ENCODE measurements at regions not wholly inside any gene's neighbourhood (a gene's known extent, or its start where the extent isn't known, plus 50 kb on each side); places are given as distances from the start of the nearest gene placed in this dataset.

GRCh38 chr2:48007699-48008268, 101.5 kb upstream of the FBXO11 start:
- no peak for DNase-seq (ENCODE audit: extremely low spot score, unreplicated experiment)
- Mint-ChIP-seq H3K9me3 (ENCODE audit: unreplicated experiment) (no peaks in the 10 kb centered on the region), H3K27ac (ENCODE audit: unreplicated experiment) (no peak overlapping the region), H3K4me3 (ENCODE audit: unreplicated experiment) (no peak overlapping the region), H3K36me3 (ENCODE audit: unreplicated experiment) (no peaks in the 10 kb centered on the region), H3K27me3 (ENCODE audit: unreplicated experiment) (peaks cover 25% of the 10 kb centered on the region), H3K4me1 (ENCODE audit: unreplicated experiment) (no peaks in the 10 kb centered on the region)
- no peak for TF ChIP-seq CTCF (IDR thresholded peaks at IDR 0.05)

- Mint-ChIP-seq H3K27ac (ENCODE audit: unreplicated experiment) (no peak overlapping the region), H3K36me3 (ENCODE audit: unreplicated experiment) (no peaks in the 10 kb centered on the region), H3K27me3 (ENCODE audit: unreplicated experiment) (peaks cover 22% of the 10 kb centered on the region), H3K4me3 (ENCODE audit: unreplicated experiment) (no peak overlapping the region), H3K9me3 (ENCODE audit: unreplicated experiment) (no peaks in the 10 kb centered on the region), H3K4me1 (ENCODE audit: unreplicated experiment) (no peaks in the 10 kb centered on the region)
- DNase-seq (ENCODE audit: extremely low spot score, unreplicated experiment): no peak
- TF ChIP-seq CTCF (IDR thresholded peaks at IDR 0.05): no peak
Observed at GRCh38 chr2:48009256-48009655, 103.0 kb upstream of the FBXO11 start.

GRCh38 chr2:48015421-48015820, 109.1 kb upstream of the FBXO11 start:
- no peak overlapping the region for H3K4me3 Mint-ChIP-seq (ENCODE audit: unreplicated experiment)
- H3K27ac Mint-ChIP-seq (ENCODE audit: unreplicated experiment): no peak overlapping the region
- H3K9me3 Mint-ChIP-seq (ENCODE audit: unreplicated experiment): no peaks in the 10 kb centered on the region
- H3K4me1 Mint-ChIP-seq (ENCODE audit: unreplicated experiment): no peaks in the 10 kb centered on the region
- H3K27me3 Mint-ChIP-seq (ENCODE audit: unreplicated experiment): peaks cover 13% of the 10 kb centered on the region
- TF ChIP-seq CTCF (IDR thresholded peaks at IDR 0.05): no peak
- no peak for DNase-seq (ENCODE audit: extremely low spot score, unreplicated experiment)
- H3K36me3 Mint-ChIP-seq (ENCODE audit: unreplicated experiment): no peaks in the 10 kb centered on the region

- Mint-ChIP-seq H3K27ac (ENCODE audit: unreplicated experiment) (no peak overlapping the region), H3K27me3 (ENCODE audit: unreplicated experiment) (peaks cover 13% of the 10 kb centered on the region), H3K9me3 (ENCODE audit: unreplicated experiment) (no peaks in the 10 kb centered on the region), H3K4me1 (ENCODE audit: unreplicated experiment) (no peaks in the 10 kb centered on the region), H3K4me3 (ENCODE audit: unreplicated experiment) (no peak overlapping the region), H3K36me3 (ENCODE audit: unreplicated experiment) (no peaks in the 10 kb centered on the region)
- DNase-seq (ENCODE audit: extremely low spot score, unreplicated experiment): no peak
- TF ChIP-seq CTCF (IDR thresholded peaks at IDR 0.05): peak; percentile 11
Observed at GRCh38 chr2:48016225-48017019, 110.1 kb upstream of the FBXO11 start.

GRCh38 chr2:48017136-48017535, 110.8 kb upstream of the FBXO11 start:
- TF ChIP-seq CTCF (IDR thresholded peaks at IDR 0.05): no peak
- no peaks in the 10 kb centered on the region for H3K36me3 Mint-ChIP-seq (ENCODE audit: unreplicated experiment)
- no peak overlapping the region for H3K27ac Mint-ChIP-seq (ENCODE audit: unreplicated experiment)
- no peaks in the 10 kb centered on the region for H3K4me1 Mint-ChIP-seq (ENCODE audit: unreplicated experiment)
- no peak overlapping the region for H3K4me3 Mint-ChIP-seq (ENCODE audit: unreplicated experiment)
- peaks cover 15% of the 10 kb centered on the region for H3K27me3 Mint-ChIP-seq (ENCODE audit: unreplicated experiment)
- H3K9me3 Mint-ChIP-seq (ENCODE audit: unreplicated experiment): no peaks in the 10 kb centered on the region
- DNase-seq (ENCODE audit: extremely low spot score, unreplicated experiment): no peak

All from osteocyte (in vitro differentiated cells).